ENCODE measurements at regions not wholly inside any gene's neighbourhood (a gene's known extent, or its start where the extent isn't known, plus 50 kb on each side); places are given as distances from the start of the nearest gene placed in this dataset.

- TF ChIP-seq CTCF (IDR thresholded peaks at IDR 0.05; ENCODE audit: insufficient read depth, low read length) (no peak), POLR2AphosphoS5 (IDR thresholded peaks at IDR 0.05; ENCODE audit: low read depth) (no peak), SPI1 (IDR thresholded peaks at IDR 0.05; ENCODE audit: borderline replicate concordance, low read depth) (no peak)
Measured at GRCh38 chr2:59963157-59963556, 590.3 kb downstream of the BCL11A start.

Data from HL-60 (cell line).